Esophagus squamous epithelium (tissue), 4 donors: ENCODE measurements at regions not wholly inside any gene's neighbourhood (a gene's known extent, or its start where the extent isn't known, plus 50 kb on each side); places are given as distances from the start of the nearest gene placed in this dataset.

Source experiments
- CTCF ChIP-seq, 6 experiments: fragments of 450-650 bp in 4 of 6; fragments of 200-600 bp in 2 of 6; sonication (generic) in 2 of 6; IDR thresholded peaks; one replicate each; pipeline ENCODE4 v1.5.1; 2016 to 2019; ENCODE audit warnings: antibody characterized with exemption in 6 of 6, mild to moderate bottlenecking in 4 of 6, moderate library complexity in 4 of 6
- POLR2A ChIP-seq, 4 donors: fragments of 450-650 bp; IDR thresholded peaks; one replicate each; pipeline ENCODE4 v1.6.1; 2017; ENCODE audit warnings: antibody characterized with exemption in 4 of 4, mild to moderate bottlenecking in 4 of 4, moderate library complexity in 3 of 4

GRCh38 chr2:139854769-139855483, 1074.7 kb upstream of the NXPH2 start:
- TF ChIP-seq CTCF (IDR thresholded peaks at IDR 0.05) = no peak
- no peak for TF ChIP-seq POLR2A (IDR thresholded peaks at IDR 0.05)
